GM12875 (cell line): ENCODE measurements at regions not wholly inside any gene's neighbourhood (a gene's known extent, or its start where the extent isn't known, plus 50 kb on each side); places are given as distances from the start of the nearest gene placed in this dataset.

ENCODE experiments used
- H3K4me3 ChIP-seq: one replicate; pipeline ENCODE4 v1.5.1; 2011; ENCODE audit warnings: low read depth, low read length, control low read depth
- CTCF ChIP-seq: IDR thresholded peaks from 2 replicates; pipeline ENCODE4 v1.5.1; 2011; ENCODE audit warnings: low read depth, mild to moderate bottlenecking, control low read depth, inconsistent platforms, low read length, moderate library complexity, borderline replicate concordance; ENCODE audit not compliant: insufficient read depth

GRCh38 chr16:73131156-73131862, 83.4 kb upstream of the ZFHX3 start:
- no peak for TF ChIP-seq CTCF
- H3K4me3 ChIP-seq = no peak overlapping the region

DNA sequence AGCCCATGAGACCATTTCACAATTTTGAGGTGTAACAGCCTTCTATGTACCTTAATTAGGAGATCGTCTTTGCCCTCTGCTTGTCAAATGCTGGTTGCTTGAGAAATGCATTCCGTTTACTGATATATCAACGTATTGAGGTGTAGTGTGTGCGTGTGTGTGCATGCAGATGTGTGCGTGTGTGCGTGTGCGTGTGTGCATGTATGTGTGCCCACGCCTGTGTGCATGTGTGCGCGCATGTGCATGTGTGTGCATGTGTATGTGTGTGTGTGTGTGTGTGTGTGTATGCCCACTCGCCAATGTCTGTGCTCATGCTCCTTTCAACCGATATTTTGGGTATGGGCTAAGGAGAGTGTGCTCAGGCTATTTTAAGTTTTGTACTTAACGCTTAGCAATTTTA, 81.5 kb upstream of the ZFHX3 start:
- TF ChIP-seq CTCF = no peak
- H3K4me3 ChIP-seq = no peak overlapping the region

- no peak for TF ChIP-seq CTCF
- H3K4me3 ChIP-seq = no peak overlapping the region
These were observed 78.6 kb upstream of the ZFHX3 start for GRCh38 chr16:73126525-73126853.

DNA sequence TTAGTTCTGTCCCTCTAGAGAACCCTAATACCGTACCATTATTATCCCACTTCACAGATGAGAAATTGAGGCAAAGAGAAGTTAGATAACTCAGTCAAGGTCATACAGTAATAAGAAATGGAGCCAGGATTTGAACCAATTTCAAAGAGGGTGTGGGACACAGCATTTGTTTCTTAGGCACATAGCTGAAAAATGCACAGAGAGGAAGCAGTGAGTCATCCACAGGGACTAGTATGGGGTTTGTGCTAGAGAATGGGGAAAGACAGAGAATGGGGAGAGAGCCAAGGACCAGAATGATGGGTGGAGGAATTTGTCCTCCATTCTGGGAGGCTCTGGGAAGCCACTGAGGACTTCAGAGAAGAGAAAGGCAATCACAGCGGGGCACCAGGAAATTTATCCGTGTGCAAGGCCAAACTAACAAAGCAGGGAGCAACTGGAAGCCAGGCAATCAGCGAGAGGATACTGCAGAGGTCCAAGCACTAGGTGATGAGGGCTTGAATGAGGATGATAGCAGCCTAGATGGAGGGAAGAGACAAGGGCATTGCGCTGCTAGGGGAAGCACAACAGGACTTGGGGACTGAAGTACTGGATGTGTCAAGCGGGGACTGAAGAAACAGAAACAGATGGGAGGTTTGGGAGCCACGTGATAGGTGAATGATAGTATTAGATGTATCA, 78.1 kb upstream of the ZFHX3 start:
- TF ChIP-seq CTCF = no peak

DNA sequence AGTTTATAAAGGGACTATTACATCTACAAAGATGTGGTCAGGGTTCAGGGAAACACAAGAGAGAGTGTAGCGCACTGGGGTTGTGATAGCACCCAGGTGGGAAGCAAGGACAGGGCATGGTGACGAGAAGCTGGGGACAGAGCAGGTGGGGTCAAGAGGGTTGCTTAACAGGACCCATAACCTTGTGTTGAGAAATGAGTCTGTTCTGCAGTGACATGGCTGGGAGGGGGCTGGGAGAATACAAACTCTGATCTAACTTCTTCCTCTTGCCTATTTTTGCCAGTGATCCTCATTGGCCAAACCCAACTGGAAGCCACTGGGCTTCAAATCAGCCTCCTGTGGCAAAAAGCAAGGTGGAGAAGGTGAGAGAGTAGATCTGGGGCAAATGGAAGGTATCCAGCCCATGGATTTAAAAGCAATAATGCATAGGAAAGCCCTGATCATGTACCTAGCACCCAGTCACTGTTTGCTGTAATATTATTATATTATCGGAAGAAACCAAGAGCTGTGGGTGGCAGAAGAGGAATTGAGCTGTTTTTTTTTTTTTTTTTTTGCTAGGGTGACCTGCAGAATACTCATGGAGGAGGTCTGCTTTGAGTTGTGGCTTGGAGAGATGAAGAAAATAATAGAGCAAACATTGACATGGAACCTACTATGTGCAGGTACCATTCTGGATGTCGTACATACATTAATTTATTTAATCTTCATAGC, 76.9 kb upstream of the ZFHX3 start:
- TF ChIP-seq CTCF = no peak
- no peak overlapping the region for H3K4me3 ChIP-seq

More for the DNA sequence above, 78.1 kb upstream of the ZFHX3 start:
- no peak overlapping the region for H3K4me3 ChIP-seq

DNA sequence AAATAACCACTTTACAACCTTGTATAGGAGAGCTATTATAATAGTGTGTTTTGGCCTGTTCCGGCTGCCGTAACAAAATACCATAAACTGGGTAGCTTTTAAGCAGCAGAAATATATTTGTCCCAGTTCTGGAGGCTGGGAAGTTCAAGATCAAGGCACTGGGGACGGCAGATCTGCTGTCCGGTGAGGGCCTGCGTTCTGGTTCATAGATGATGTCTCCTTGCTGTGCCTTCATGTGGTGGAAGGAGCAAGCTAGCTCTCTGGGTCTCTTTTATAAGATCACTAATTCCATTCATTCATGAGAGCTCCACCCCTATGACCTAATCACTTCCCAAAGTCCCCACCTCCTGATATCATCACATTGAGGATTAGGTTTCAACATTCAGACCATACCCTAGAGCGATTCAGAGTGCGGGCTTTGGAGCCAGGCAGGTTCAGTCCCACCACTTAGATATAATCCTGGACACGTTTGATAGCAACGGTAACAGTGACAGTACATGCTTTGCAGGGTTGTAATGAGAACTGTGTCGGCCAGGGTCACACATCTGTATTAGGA, 76.2 kb upstream of the ZFHX3 start:
- no peak overlapping the region for H3K4me3 ChIP-seq
- TF ChIP-seq CTCF = no peak
